PC-3 (cell line): ENCODE measurements at regions not wholly inside any gene's neighbourhood (a gene's known extent, or its start where the extent isn't known, plus 50 kb on each side); places are given as distances from the start of the nearest gene placed in this dataset.
A peak's percentile ranks its signal among the peaks of the same experiment; 100 is the strongest.

Source experiments
- ATAC-seq: fragments of 200-7000 bp; cut with Tn5 transposase; 2 replicates; pipeline ENCODE4 v1.9.1; 2020; ENCODE audit warnings: mild to moderate bottlenecking, moderate library complexity
- BruUV-seq: library from RNA; stranded (reverse); fragments of 400-500 nt; replicated peaks from 2 replicates; lab custom pipeline; 2021; lab: Mats Ljungman, UMichigan
- CTCF ChIA-PET: fragments of 300-600 bp; sonication (Branson Sonifier 250); formaldehyde crosslinking; loops from one replicate; lab custom pipeline; 2022; ENCODE audit warnings: antibody characterized with exemption; lab: Charles Lee
- POLR2A ChIA-PET: fragments of 300-600 bp; sonication (Branson Sonifier 250); formaldehyde crosslinking; loops from one replicate; lab custom pipeline; 2022; ENCODE audit warnings: antibody characterized with exemption; ENCODE audit not compliant: unreplicated experiment; lab: Charles Lee
- DNase-seq: peaks from one replicate; pipeline ENCODE4 v3.0.0-alpha.2; 2015
- H2AFZ ChIP-seq: fragments of 300-600 bp; sonication (generic); 2 replicates; pipeline ENCODE4 v1.6.0; 2016; ENCODE audit warnings: antibody characterized with exemption, low read length
- H3F3A ChIP-seq: fragments of 300-600 bp; sonication (generic); one replicate; pipeline ENCODE4 v1.6.0; 2017; ENCODE audit warnings: antibody characterized with exemption, low read length, control low read depth, mild to moderate bottlenecking; ENCODE audit not compliant: unreplicated experiment
- H3K27ac ChIP-seq: fragments of 300-600 bp; sonication (generic); 2 replicates; pipeline ENCODE4 v1.5.1; 2016; ENCODE audit warnings: mild to moderate bottlenecking, low read length
- H3K27me3 ChIP-seq: fragments of 300-600 bp; sonication (generic); 2 replicates; pipeline ENCODE4 v1.6.1; 2016; ENCODE audit warnings: low read length, mixed read lengths
- H3K36me3 ChIP-seq: fragments of 300-600 bp; sonication (generic); 2 replicates; pipeline ENCODE4 v1.6.1; 2016; ENCODE audit warnings: low read depth, mixed run types, low read length, mixed read lengths
- H3K4me1 ChIP-seq: fragments of 300-600 bp; sonication (generic); 2 replicates; pipeline ENCODE4 v1.5.1; 2016; ENCODE audit warnings: low read length; ENCODE audit not compliant: insufficient read depth
- H3K4me2 ChIP-seq: fragments of 300-600 bp; sonication (generic); 2 replicates; pipeline ENCODE4 v1.6.0; 2016; ENCODE audit warnings: low read length
- H3K4me3 ChIP-seq: fragments of 300-600 bp; sonication (generic); 2 replicates; pipeline ENCODE4 v1.5.1; 2016; ENCODE audit warnings: mild to moderate bottlenecking, low read length, mixed read lengths
- H3K79me2 ChIP-seq: fragments of 300-600 bp; sonication (generic); 2 replicates; pipeline ENCODE4 v1.6.1; 2017; ENCODE audit warnings: low read length, mixed read lengths
- H3K9ac ChIP-seq: fragments of 300-600 bp; sonication (generic); 2 replicates; pipeline ENCODE4 v1.6.0; 2016; ENCODE audit warnings: mild to moderate bottlenecking, low read length
- H3K9me2 ChIP-seq: fragments of 300-600 bp; sonication (generic); replicated peaks from 2 replicates; pipeline ENCODE4 v1.6.1; 2016; ENCODE audit warnings: mixed run types, low read length, mixed read lengths
- H3K9me3 ChIP-seq: fragments of 300-600 bp; sonication (generic); 2 replicates; pipeline ENCODE4 v1.6.1; 2016; ENCODE audit warnings: low read length, mixed read lengths
- H4K20me1 ChIP-seq: fragments of 300-600 bp; sonication (generic); 2 replicates; pipeline ENCODE4 v1.6.1; 2016; ENCODE audit warnings: low read length, mixed read lengths
- CTCF ChIP-seq: fragments of 300-600 bp; sonication (generic); conservative IDR thresholded peaks from 2 replicates; pipeline ENCODE4 v1.5.1; 2017; ENCODE audit warnings: antibody characterized with exemption, low read depth, mild to moderate bottlenecking, low read length
- EZH2 ChIP-seq: fragments of 300-600 bp; sonication (generic); IDR thresholded peaks from one replicate; pipeline ENCODE4 v1.6.1; 2017; ENCODE audit warnings: antibody characterized with exemption, mild to moderate bottlenecking, low read length; ENCODE audit not compliant: unreplicated experiment
- EZH2phosphoT487 ChIP-seq: fragments of 300-600 bp; sonication (generic); IDR thresholded peaks from 2 replicates; pipeline ENCODE4 v1.6.1; 2018; ENCODE audit warnings: mild to moderate bottlenecking, antibody characterized with exemption, low read length, borderline replicate concordance
- intact Hi-C: fragments of 100-400 bp; cut with micrococcal nuclease; formaldehyde crosslinking; loops from 2 replicates; pipeline ENCODE4 v1.9.0; 2023

- POLR2A ChIA-PET = no interaction called here
- no peak for ATAC-seq
- CTCF ChIA-PET = no interaction called here
Observed at GRCh38 chr4:156606554-156607477, 364.8 kb downstream of the PDGFC start.

GRCh38 chr4:156598138-156598681 lies 373.4 kb downstream of the PDGFC start:
- no peaks in the 10 kb centered on the region for H3F3A ChIP-seq
- H3K27ac ChIP-seq = no peak overlapping the region
- H2AFZ ChIP-seq = no peak overlapping the region
- H3K9me3 ChIP-seq = no peaks in the 10 kb centered on the region
- H3K4me1 ChIP-seq = peaks cover 25% of the 10 kb centered on the region
- no peak overlapping the region for H3K4me3 ChIP-seq
- BruUV-seq = no TSS peak
- ATAC-seq (no peak), DNase-seq (peak; percentile 53)
- TF ChIP-seq EZH2phosphoT487 = no peak
- no peak for TF ChIP-seq CTCF
- no peak for TF ChIP-seq EZH2
- no peak overlapping the region; the same call in 1 of the 2 replicates for H3K4me2 ChIP-seq
- H3K79me2 ChIP-seq = no peaks in the 10 kb centered on the region
- ChIA-PET CTCF (interaction anchor here (0.5 kb wide), 1 partner anchor 123 kb away, joined by 3 read pairs; no protein-coding TSS in a partner anchor), POLR2A (no interaction called here)
- no peaks in the 10 kb centered on the region for H3K27me3 ChIP-seq
- H3K9ac ChIP-seq = no peak overlapping the region
- H4K20me1 ChIP-seq = no peaks in the 10 kb centered on the region
- no peaks in the 10 kb centered on the region for H3K9me2 ChIP-seq
- intact Hi-C loops = no loop called here
- no peaks in the 10 kb centered on the region for H3K36me3 ChIP-seq

More at GRCh38 chr4:156606554-156607477, 364.8 kb downstream of the PDGFC start:
- BruUV-seq = no TSS peak
- Histone ChIP-seq H3F3A (no peaks in the 10 kb centered on the region), H2AFZ (no peak overlapping the region), H3K36me3 (no peaks in the 10 kb centered on the region), H3K9me2 (no peaks in the 10 kb centered on the region), H3K4me1 (no peaks in the 10 kb centered on the region), H3K27me3 (no peaks in the 10 kb centered on the region), H3K79me2 (no peaks in the 10 kb centered on the region), H3K4me3 (no peak overlapping the region), H3K4me2 (no peak overlapping the region), H3K9ac (no peak overlapping the region), H3K9me3 (no peaks in the 10 kb centered on the region), H3K27ac (no peak overlapping the region), H4K20me1 (no peaks in the 10 kb centered on the region)
- intact Hi-C loops = no loop called here
- no peak for TF ChIP-seq CTCF
- no peak for TF ChIP-seq EZH2
- no peak for TF ChIP-seq EZH2phosphoT487
- DNase-seq = no peak
